Hepatocyte (in vitro differentiated cells): ENCODE measurements at regions not wholly inside any gene's neighbourhood (a gene's known extent, or its start where the extent isn't known, plus 50 kb on each side); places are given as distances from the start of the nearest gene placed in this dataset.

ENCODE experiments used
- CTCF ChIP-seq: fragments of 200-600 bp; sonication (generic); IDR thresholded peaks from 2 replicates; pipeline ENCODE4 v1.5.1; 2016; ENCODE audit warnings: antibody characterized with exemption, mild to moderate bottlenecking; ENCODE audit not compliant: poor library complexity
- EZH2phosphoT487 ChIP-seq: fragments of 200-600 bp; sonication (generic); IDR thresholded peaks from one replicate; pipeline ENCODE4 v1.6.1; 2018; ENCODE audit warnings: antibody characterized with exemption, mild to moderate bottlenecking, low read depth, moderate library complexity; ENCODE audit not compliant: unreplicated experiment, severe bottlenecking

DNA sequence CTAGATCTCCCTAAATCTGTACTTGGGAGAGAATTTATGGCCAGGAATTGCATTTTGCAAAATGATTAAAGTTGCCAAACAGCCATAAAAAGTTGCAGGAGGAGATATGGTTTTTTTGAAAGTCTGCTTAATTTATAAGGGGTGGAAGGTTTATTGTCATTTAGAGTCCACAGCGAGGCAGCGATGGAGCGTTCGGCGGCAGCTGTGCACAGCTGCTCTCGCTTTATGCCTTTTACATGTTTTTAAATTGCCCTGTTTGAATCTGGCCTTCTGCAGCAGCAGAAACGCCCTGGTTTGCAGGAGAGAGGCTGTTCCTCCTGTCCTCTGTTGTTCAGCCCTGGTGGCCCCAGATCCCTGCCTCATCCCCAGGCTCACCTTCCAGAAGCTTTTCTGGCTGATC, 144.9 kb upstream of the POU3F1 start:
- TF ChIP-seq CTCF (no peak), EZH2phosphoT487 (no peak)
